ENCODE measurements at regions not wholly inside any gene's neighbourhood (a gene's known extent, or its start where the extent isn't known, plus 50 kb on each side); places are given as distances from the start of the nearest gene placed in this dataset.

- no peak for DNase-seq
Measured at GRCh38 chr22:47394504-47395440, 632.3 kb downstream of the TBC1D22A start.

GRCh38 chr22:47393191-47393590 lies 630.7 kb downstream of the TBC1D22A start:
- no peak for DNase-seq

GRCh38 chr22:47392729-47393128 lies 630.3 kb downstream of the TBC1D22A start:
- no peak for DNase-seq

- no peak for DNase-seq
Measured at GRCh38 chr22:47392054-47392347, 629.6 kb downstream of the TBC1D22A start.

- DNase-seq, result no peak
Measured at GRCh38 chr22:47391169-47392053, 629.0 kb downstream of the TBC1D22A start.

GRCh38 chr22:47390026-47390970 lies 627.8 kb downstream of the TBC1D22A start:
- no peak for DNase-seq

GRCh38 chr22:47389201-47389600 lies 626.8 kb downstream of the TBC1D22A start:
- DNase-seq, result no peak

GRCh38 chr22:47388778-47389177 lies 626.3 kb downstream of the TBC1D22A start:
- DNase-seq, result no peak

- DNase-seq, result no peak
Measured at GRCh38 chr22:47388331-47388730, 625.9 kb downstream of the TBC1D22A start.

- DNase-seq, result no peak
Measured at GRCh38 chr22:47386812-47387510, 624.5 kb downstream of the TBC1D22A start.

GRCh38 chr22:47384977-47385376 lies 622.5 kb downstream of the TBC1D22A start:
- no peak for DNase-seq

- DNase-seq, result no peak
Measured at GRCh38 chr22:47382164-47382890, 619.9 kb downstream of the TBC1D22A start.

GRCh38 chr22:47381240-47381639 lies 618.8 kb downstream of the TBC1D22A start:
- DNase-seq, result no peak

GRCh38 chr22:47380692-47381091 lies 618.2 kb downstream of the TBC1D22A start:
- no peak for DNase-seq

- no peak for DNase-seq
Measured at GRCh38 chr22:47379037-47379436, 616.6 kb downstream of the TBC1D22A start.

- DNase-seq, result no peak
Measured at GRCh38 chr22:47377926-47378560, 615.6 kb downstream of the TBC1D22A start.

- no peak for DNase-seq
Measured at GRCh38 chr22:47376901-47377505, 614.6 kb downstream of the TBC1D22A start.

- DNase-seq, result no peak
Measured at GRCh38 chr22:47376322-47376700, 613.9 kb downstream of the TBC1D22A start.

GRCh38 chr22:47375621-47376321 lies 613.3 kb downstream of the TBC1D22A start:
- no peak for DNase-seq

All from EL (cell line).